M059J (cell line): ENCODE measurements at regions not wholly inside any gene's neighbourhood (a gene's known extent, or its start where the extent isn't known, plus 50 kb on each side); places are given as distances from the start of the nearest gene placed in this dataset.

Experiments used
- DNase-seq: peaks from one replicate; pipeline ENCODE4 v3.0.0-alpha.2; 2012; ENCODE audit warnings: low read depth

DNA sequence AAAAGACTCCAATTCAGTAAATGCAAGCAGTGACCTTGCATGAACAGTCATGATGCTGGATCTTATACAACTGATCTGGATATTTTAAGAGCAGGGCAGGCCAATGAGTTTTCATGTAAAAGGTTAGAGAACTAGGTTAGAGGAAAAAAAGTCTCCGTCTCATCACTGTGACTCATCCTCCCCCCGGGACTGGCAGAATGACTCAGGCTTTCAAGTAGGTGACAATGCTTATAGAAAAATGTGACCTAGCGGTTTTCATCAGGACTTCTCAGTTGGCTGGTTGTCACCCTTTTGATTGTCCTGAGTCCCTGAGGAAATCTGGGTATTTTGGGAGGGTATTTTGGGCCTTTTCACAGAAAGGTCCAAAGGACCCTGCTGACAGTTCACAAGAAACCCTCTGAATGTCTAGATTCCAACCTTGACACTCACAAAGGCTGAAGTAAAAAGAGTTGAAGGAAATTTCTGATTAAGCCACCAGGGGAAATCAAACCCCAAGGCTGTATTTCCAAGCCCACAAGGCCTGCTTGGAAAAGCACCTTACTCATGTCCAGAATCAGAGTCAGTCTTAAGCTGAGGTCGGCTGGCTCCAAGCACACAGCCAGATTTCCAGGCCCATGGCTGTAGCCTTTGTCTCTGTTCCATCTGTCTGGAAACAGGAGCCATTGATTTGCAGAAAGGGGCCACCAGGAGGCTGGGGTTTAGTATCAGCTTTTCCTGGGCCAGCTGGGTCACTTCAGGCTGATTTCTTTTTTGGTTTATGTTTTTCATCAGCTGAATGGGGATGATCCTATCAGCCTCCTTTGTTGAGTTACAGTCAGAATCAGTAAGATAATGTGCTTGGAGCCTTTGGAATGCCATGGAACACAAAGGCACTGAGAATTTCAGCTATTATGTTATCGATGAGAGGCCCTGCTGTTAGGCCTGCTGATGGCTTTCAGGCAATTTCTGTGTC lies 226.4 kb upstream of the HABP2 start:
- peak; percentile 97 for DNase-seq

- DNase-seq = peak; percentile 68
These were observed 223.7 kb upstream of the HABP2 start for GRCh38 chr10:113329121-113329596.

- no peak for DNase-seq
These were observed 220.9 kb upstream of the HABP2 start for GRCh38 chr10:113331961-113332360.

GRCh38 chr10:113333313-113333712 lies 219.5 kb upstream of the HABP2 start:
- DNase-seq = no peak

DNA sequence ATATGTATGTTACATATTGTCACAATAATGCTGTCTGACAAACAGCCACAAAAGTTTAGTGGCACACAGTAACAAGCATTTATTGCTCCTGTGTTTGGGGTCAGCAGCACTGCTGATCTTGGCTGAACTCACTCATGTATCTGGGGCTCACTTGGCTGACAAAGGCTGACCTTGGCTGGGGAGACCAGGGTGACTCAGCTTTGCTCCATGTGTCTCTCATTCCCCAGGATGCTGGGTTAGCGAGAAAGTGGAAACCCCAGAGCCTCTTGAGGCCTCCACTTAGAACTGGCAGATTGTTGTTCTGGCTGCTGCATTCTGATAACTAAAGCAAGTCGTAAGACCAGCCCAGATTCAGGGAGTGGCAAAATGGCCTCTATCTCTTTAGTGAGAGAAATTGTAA lies 217.3 kb upstream of the HABP2 start:
- DNase-seq = peak; percentile 66

DNA sequence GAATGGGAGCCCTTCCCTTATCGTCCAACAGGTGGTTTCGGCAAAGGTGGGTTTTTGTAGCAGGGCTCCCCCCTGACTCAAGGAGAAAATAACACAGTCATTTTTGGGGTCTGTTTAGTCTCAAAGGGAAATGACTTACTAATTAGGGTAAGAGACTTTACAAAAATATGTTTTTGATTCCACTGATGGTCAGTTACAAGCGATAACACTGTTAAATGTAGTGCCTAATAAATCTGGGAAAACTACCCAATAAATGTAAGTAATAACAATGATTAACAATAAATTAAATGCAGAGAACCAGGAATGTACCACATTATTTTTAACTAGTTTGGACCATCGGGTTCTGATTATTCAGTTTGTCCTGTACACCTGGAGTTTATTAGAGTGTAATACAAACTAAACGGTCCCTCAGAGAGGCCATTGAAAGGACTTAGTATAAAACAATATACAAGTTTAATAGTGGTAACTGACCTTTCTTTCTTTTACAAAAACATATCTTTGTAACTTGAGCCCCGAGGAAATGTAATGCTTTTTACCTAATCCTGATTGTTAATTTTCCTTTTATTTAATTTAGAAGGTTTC lies 216.2 kb upstream of the HABP2 start:
- DNase-seq = no peak

DNA sequence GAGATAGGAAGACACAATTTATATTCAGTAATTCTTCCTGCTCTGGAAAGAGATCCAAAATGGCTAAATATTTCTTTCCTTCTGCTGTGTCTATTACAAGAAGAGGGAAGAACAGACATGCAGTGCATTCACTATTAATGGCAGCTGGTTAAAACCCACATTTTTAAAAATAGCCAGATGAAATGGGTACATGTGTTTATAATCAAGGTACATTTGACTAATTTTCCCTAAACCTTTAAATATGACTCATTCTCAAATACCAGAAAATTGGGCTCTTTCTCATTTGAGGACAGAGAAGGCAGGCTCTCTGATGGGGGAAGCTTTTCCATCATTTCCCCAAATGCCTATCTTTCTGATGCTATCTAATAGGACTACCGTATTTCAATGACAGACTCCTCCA lies 215.7 kb upstream of the HABP2 start:
- no peak for DNase-seq

GRCh38 chr10:113339121-113339520 lies 213.7 kb upstream of the HABP2 start:
- DNase-seq = no peak

- no peak for DNase-seq
These were observed 212.6 kb upstream of the HABP2 start for GRCh38 chr10:113340282-113340681.

DNA sequence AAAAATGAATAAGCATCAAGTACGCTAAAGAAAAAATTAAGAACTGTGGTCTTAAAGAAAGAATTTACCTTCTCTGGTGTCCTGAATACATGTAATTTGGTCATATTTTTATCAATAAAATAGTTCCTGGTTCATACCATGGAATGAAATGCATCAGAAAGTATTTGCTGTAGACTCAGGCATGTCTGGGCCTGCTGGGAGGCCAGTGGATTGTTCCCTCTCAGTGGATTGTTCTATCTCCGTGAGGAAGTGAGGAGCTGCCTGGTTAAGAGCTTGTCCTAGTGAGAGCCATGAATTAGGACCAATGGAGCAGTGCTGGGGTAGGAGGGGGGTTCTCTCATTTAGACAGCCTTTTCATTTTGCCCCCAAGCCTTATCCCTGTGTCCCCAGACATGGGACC lies 211.7 kb upstream of the HABP2 start:
- DNase-seq = no peak

- DNase-seq = no peak
These were observed 206.8 kb upstream of the HABP2 start for GRCh38 chr10:113345826-113346624.

DNA sequence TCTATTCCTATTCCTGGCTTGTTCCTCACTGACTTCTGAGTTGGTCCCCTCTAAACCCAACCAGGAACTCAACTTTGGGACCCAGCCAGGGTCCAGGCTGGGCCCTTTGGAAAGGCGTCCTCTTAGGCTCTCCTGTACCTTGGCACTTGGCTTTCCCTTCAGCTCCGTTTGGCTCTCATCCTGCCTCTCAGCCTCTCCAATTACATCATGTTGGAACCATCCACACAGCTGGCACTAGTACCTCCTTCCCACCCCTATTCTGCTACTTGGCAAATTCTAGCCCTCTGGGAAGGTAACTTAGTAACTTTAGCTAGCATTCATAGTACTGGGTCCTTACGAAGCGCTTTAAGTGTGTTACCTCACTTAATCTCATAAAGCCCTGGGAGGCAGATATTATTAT lies 205.3 kb upstream of the HABP2 start:
- DNase-seq = no peak

- DNase-seq = no peak
These were observed 204.2 kb upstream of the HABP2 start for GRCh38 chr10:113348694-113349093.

- DNase-seq = no peak
These were observed 202.4 kb upstream of the HABP2 start for GRCh38 chr10:113350311-113351040.

DNA sequence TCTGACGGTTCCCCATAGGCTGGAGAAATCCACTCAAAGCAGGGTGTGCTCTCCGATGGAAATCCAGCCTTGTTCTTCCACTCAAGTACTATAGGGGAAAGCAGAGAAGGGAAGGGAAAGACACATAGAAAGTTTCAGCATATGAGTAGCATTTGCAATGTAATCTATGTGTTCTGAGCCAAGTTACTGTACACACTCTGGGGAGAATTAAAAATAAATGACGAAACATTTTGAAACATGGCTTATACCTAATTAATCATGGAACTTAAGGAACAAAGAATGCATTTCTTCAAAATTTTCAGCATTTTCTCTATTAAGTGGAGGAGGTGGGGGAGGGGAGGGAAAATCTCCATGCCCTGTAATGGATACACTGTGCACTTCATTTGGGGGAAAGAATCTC lies 198.1 kb upstream of the HABP2 start:
- no peak for DNase-seq

GRCh38 chr10:113356794-113357680 lies 195.8 kb upstream of the HABP2 start:
- DNase-seq = no peak

DNA sequence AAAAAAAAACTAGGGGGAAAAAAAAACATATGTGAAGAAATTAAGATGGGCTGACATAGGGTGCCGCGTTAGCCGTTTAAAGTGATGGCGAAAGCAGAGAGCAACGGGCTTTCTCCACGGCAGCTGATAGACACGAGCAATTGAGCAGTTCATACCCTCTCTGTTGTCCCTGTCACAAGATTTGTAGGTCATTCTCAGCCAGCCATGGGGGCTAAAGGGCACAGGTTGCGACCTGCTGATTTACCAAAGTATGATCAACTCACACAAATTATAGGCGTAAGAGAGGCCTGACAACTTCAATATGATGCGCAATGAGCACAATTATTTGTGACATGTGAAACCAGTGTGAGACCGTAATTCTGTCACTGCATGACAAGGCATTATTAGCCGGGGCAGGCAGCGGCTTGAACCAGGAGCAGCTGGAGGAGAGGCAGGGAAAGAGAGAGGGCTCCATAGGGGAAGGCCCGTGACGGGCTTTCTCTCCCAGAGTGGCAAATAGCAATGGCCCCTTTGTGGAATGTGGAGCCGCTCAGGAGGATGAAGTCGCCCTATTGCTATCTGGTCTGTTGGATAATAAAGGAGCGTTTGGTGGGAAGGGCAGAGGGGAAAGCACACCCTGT lies 195.1 kb upstream of the HABP2 start:
- DNase-seq = no peak

- DNase-seq = no peak
These were observed 193.2 kb upstream of the HABP2 start for GRCh38 chr10:113359655-113360054.

DNA sequence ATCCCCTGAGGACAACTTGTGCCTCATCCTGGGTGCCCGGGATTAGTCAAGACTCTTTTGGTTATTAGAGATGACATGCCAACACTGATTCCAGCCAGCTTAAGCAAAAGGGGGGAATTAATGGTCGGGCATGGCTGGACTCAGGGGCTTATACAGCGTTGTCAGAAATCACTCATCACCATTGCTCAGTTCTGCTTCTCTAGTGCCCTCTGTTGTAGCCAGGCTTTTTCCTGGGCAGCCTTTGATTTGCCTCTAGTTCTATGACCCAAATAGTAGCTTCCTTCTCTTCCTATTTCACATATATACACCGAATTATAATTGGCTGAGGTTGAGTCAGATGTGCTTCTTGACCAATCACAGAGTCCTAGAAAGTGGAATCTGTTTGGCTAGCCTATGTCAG lies 192.0 kb upstream of the HABP2 start:
- no peak for DNase-seq

GRCh38 chr10:113362645-113363091 lies 190.2 kb upstream of the HABP2 start:
- peak; percentile 84 for DNase-seq
